M059J (cell line): ENCODE measurements at regions not wholly inside any gene's neighbourhood (a gene's known extent, or its start where the extent isn't known, plus 50 kb on each side); places are given as distances from the start of the nearest gene placed in this dataset.

ENCODE experiments used
- DNase-seq: peaks from one replicate; pipeline ENCODE4 v3.0.0-alpha.2; 2012; ENCODE audit warnings: low read depth

GRCh38 chr17:56737421-56738161 lies 96.1 kb downstream of the C17orf67 start:
- DNase-seq: peak; percentile 82

GRCh38 chr17:56739376-56739775 lies 94.3 kb downstream of the C17orf67 start:
- DNase-seq: peak; percentile 29

GRCh38 chr17:56739776-56740175 lies 93.9 kb downstream of the C17orf67 start:
- no peak for DNase-seq

- no peak for DNase-seq
Measured at GRCh38 chr17:56740481-56740880, 93.2 kb downstream of the C17orf67 start.
